Naive thymus-derived CD4-positive, alpha-beta T cell (primary cell): ENCODE measurements at regions not wholly inside any gene's neighbourhood (a gene's known extent, or its start where the extent isn't known, plus 50 kb on each side); places are given as distances from the start of the nearest gene placed in this dataset.
A peak's percentile ranks its signal among the peaks of the same experiment; 100 is the strongest.
"Not testable (repeated sequence)": the region's sequence is repeated elsewhere in the genome, so short reads cannot be mapped to it uniquely, and the experiment has no call there.

Experiments used
- ATAC-seq: fragments of 150-1000 bp; cut with Tn5 transposase; 2 replicates; pipeline ENCODE4 v1.10.0; 2021; ENCODE audit warnings: mild to moderate bottlenecking, moderate library complexity
- CTCF ChIA-PET: fragments of 350-600 bp; sonication (Branson Sonifier 250); formaldehyde crosslinking; loops from one replicate; lab custom pipeline; 2021; ENCODE audit warnings: antibody characterized with exemption; lab: Charles Lee
- POLR2A ChIA-PET: fragments of 350-600 bp; sonication (Branson Sonifier 250); formaldehyde crosslinking; loops from one replicate; lab custom pipeline; 2021; ENCODE audit warnings: antibody characterized with exemption, inconsistent platforms; lab: Charles Lee
- DNase-seq, 9 donors: peaks; one replicate each; pipeline versions ENCODE4 v3.0.0 to v3.0.0-alpha.2; 2020 to 2022; ENCODE audit warnings: mixed read lengths in 1 of 9
- H3K27ac ChIP-seq: one replicate; pipeline ENCODE4 v1.7.0; 2013; ENCODE audit warnings: mild to moderate bottlenecking, low read depth, low read length, moderate library complexity
- H3K27me3 ChIP-seq, 2 donors: one replicate each; pipeline ENCODE4 v1.7.0; 2013; ENCODE audit warnings: low read length in 2 of 2, mild to moderate bottlenecking in 2 of 2, moderate library complexity in 2 of 2; ENCODE audit not compliant: control insufficient read depth in 2 of 2, insufficient read depth in 2 of 2
- H3K36me3 ChIP-seq, 3 experiments: 1 replicate in 2 of 3; 2 replicates in 1 of 3; pipeline ENCODE4 v1.7.0; 2013; ENCODE audit warnings: low read length in 3 of 3, mild to moderate bottlenecking in 3 of 3, moderate library complexity in 1 of 3; ENCODE audit not compliant: insufficient read depth in 3 of 3, control insufficient read depth in 2 of 3
- H3K4me1 ChIP-seq, 2 donors: one replicate each; pipeline ENCODE4 v1.7.0; 2013; ENCODE audit warnings: low read length in 2 of 2, mild to moderate bottlenecking in 2 of 2, moderate library complexity in 1 of 2; ENCODE audit not compliant: control insufficient read depth in 2 of 2, insufficient read depth in 2 of 2
- H3K4me3 ChIP-seq: 2 replicates; pipeline ENCODE4 v1.7.0; 2013; ENCODE audit warnings: mild to moderate bottlenecking, low read length
- H3K9me3 ChIP-seq, 3 experiments: 1 replicate in 2 of 3; 2 replicates in 1 of 3; pipeline ENCODE4 v1.7.0; 2013; ENCODE audit warnings: low read length in 3 of 3; ENCODE audit not compliant: control insufficient read depth in 2 of 3
- H3K27ac Mint-ChIP-seq, 9 donors: one replicate each; pipeline ENCODE4 v1.8.0; 2020 to 2022; ENCODE audit warnings: mixed read lengths in 9 of 9, mild to moderate bottlenecking in 8 of 9, moderate library complexity in 5 of 9, inconsistent platforms in 2 of 9
- H3K27me3 Mint-ChIP-seq, 5 donors: one replicate each; pipeline ENCODE4 v1.8.0; 2021 to 2022; ENCODE audit warnings: mixed read lengths in 5 of 5, mild to moderate bottlenecking in 1 of 5
- H3K36me3 Mint-ChIP-seq, 5 donors: one replicate each; pipeline ENCODE4 v1.8.0; 2020 to 2022; ENCODE audit warnings: mixed read lengths in 5 of 5, mild to moderate bottlenecking in 3 of 5, inconsistent platforms in 1 of 5
- H3K4me1 Mint-ChIP-seq, 7 donors: one replicate each; pipeline ENCODE4 v1.8.0; 2020 to 2022; ENCODE audit warnings: mixed read lengths in 7 of 7, mild to moderate bottlenecking in 3 of 7, inconsistent platforms in 1 of 7
- H3K4me3 Mint-ChIP-seq, 10 donors: one replicate each; pipeline ENCODE4 v1.8.0; 2020 to 2022; ENCODE audit warnings: mild to moderate bottlenecking in 10 of 10, mixed read lengths in 10 of 10, moderate library complexity in 6 of 10, inconsistent platforms in 2 of 10
- H3K9me3 Mint-ChIP-seq, 11 donors: one replicate each; pipeline ENCODE4 v1.8.0; 2020 to 2022; ENCODE audit warnings: mixed read lengths in 11 of 11, mild to moderate bottlenecking in 4 of 11, inconsistent platforms in 1 of 11, moderate library complexity in 1 of 11
- intact Hi-C, 2 donors: fragments of 100-400 bp; cut with micrococcal nuclease; formaldehyde crosslinking; loops; one replicate each; pipeline ENCODE4 v1.15.1; 2023

GRCh38 chr10:46773897-46774236, 137.4 kb upstream of the PTPN20 start:
- POLR2A ChIA-PET, CTCF ChIA-PET, H3K27ac ChIP-seq, H3K4me1 Mint-ChIP-seq, H3K36me3 ChIP-seq, intact Hi-C loops, H3K36me3 Mint-ChIP-seq, H3K4me1 ChIP-seq, H3K4me3 ChIP-seq, H3K27me3 Mint-ChIP-seq, H3K27me3 ChIP-seq, H3K9me3 Mint-ChIP-seq, H3K4me3 Mint-ChIP-seq, H3K9me3 ChIP-seq: not testable (repeated sequence)
- peak in 6 of 9 donors; percentile 5 to 42 (median 30) for DNase-seq
- peak; percentile 44 for ATAC-seq
- H3K27ac Mint-ChIP-seq, result peak overlapping the region in 1 of 9 donors; percentile 74

DNA sequence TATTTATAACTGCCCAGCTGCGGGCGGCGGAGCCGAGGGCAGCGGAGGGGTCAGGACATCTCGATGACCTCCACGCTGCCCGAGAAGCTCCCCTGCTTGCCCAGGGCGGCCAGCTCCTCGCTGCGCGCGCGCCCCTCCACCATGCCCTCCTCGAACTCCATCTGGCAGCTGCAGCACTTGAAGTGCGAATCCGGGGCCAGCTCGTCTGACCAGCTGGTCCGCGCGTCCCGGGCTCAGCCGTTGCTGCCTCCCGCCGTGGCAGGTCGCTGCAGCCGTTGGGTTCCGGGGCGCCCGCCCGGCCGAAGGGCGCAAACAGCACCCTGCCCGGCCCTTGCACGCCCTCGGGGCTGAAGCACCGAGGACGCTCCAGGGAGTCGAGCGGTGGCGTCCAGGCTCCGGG, 136.9 kb upstream of the PTPN20 start:
- H3K27ac Mint-ChIP-seq, POLR2A ChIA-PET, H3K9me3 ChIP-seq, H3K4me3 Mint-ChIP-seq, H3K27me3 Mint-ChIP-seq, intact Hi-C loops, H3K9me3 Mint-ChIP-seq, DNase-seq, H3K27me3 ChIP-seq, ATAC-seq, H3K4me3 ChIP-seq, H3K36me3 ChIP-seq, H3K36me3 Mint-ChIP-seq, CTCF ChIA-PET, H3K27ac ChIP-seq, H3K4me1 Mint-ChIP-seq, H3K4me1 ChIP-seq: not testable (repeated sequence)

GRCh38 chr10:46774945-46775667, 136.1 kb upstream of the PTPN20 start:
- POLR2A ChIA-PET, H3K4me1 Mint-ChIP-seq, H3K27me3 Mint-ChIP-seq, H3K9me3 Mint-ChIP-seq, H3K27ac Mint-ChIP-seq, intact Hi-C loops, DNase-seq, ATAC-seq, H3K4me3 Mint-ChIP-seq, H3K9me3 ChIP-seq, CTCF ChIA-PET, H3K36me3 Mint-ChIP-seq, H3K36me3 ChIP-seq, H3K27me3 ChIP-seq, H3K4me3 ChIP-seq, H3K4me1 ChIP-seq, H3K27ac ChIP-seq: not testable (repeated sequence)

- H3K27me3 ChIP-seq, DNase-seq, intact Hi-C loops, H3K27ac ChIP-seq, H3K4me1 ChIP-seq, H3K36me3 ChIP-seq, H3K27me3 Mint-ChIP-seq, H3K4me1 Mint-ChIP-seq, H3K9me3 ChIP-seq, H3K4me3 ChIP-seq, POLR2A ChIA-PET, H3K27ac Mint-ChIP-seq, H3K36me3 Mint-ChIP-seq, H3K9me3 Mint-ChIP-seq, H3K4me3 Mint-ChIP-seq, CTCF ChIA-PET: not testable (repeated sequence)
- ATAC-seq, result peak; percentile 26
Measured at GRCh38 chr10:46775668-46776059, 135.6 kb upstream of the PTPN20 start.

- H3K4me1 Mint-ChIP-seq, ATAC-seq, H3K36me3 Mint-ChIP-seq: not testable (repeated sequence)
Measured at GRCh38 chr10:46779571-46779970, 131.7 kb upstream of the PTPN20 start.

GRCh38 chr10:46780164-46780563, 131.1 kb upstream of the PTPN20 start:
- POLR2A ChIA-PET, H3K4me3 ChIP-seq, H3K36me3 ChIP-seq, H3K9me3 Mint-ChIP-seq, H3K27ac ChIP-seq, CTCF ChIA-PET, H3K4me1 Mint-ChIP-seq, H3K4me1 ChIP-seq, H3K4me3 Mint-ChIP-seq, H3K9me3 ChIP-seq, intact Hi-C loops, DNase-seq, H3K36me3 Mint-ChIP-seq, H3K27ac Mint-ChIP-seq, H3K27me3 ChIP-seq, ATAC-seq: not testable (repeated sequence)
- peaks cover 0 to 16% (median 0%) of the 10 kb centered on the region in 5 donors for H3K27me3 Mint-ChIP-seq

More at GRCh38 chr10:46779571-46779970, 131.7 kb upstream of the PTPN20 start:
- CTCF ChIA-PET, H3K4me3 ChIP-seq, H3K4me1 ChIP-seq, intact Hi-C loops, H3K27ac Mint-ChIP-seq, DNase-seq, H3K27me3 ChIP-seq, H3K9me3 ChIP-seq, POLR2A ChIA-PET, H3K27ac ChIP-seq, H3K9me3 Mint-ChIP-seq, H3K4me3 Mint-ChIP-seq, H3K36me3 ChIP-seq: not testable (repeated sequence)
- H3K27me3 Mint-ChIP-seq, result peaks cover 0 to 16% (median 0%) of the 10 kb centered on the region in 5 donors

GRCh38 chr10:46781001-46781400, 130.2 kb upstream of the PTPN20 start:
- H3K4me1 ChIP-seq, H3K36me3 ChIP-seq, H3K9me3 ChIP-seq, CTCF ChIA-PET, ATAC-seq, H3K4me1 Mint-ChIP-seq, H3K27ac Mint-ChIP-seq, POLR2A ChIA-PET, H3K27ac ChIP-seq, H3K9me3 Mint-ChIP-seq, DNase-seq, H3K4me3 ChIP-seq, H3K27me3 ChIP-seq, intact Hi-C loops, H3K36me3 Mint-ChIP-seq, H3K4me3 Mint-ChIP-seq: not testable (repeated sequence)
- H3K27me3 Mint-ChIP-seq, result peaks cover 0 to 16% (median 0%) of the 10 kb centered on the region in 5 donors
